GM18873 (cell line): ENCODE measurements at regions not wholly inside any gene's neighbourhood (a gene's known extent, or its start where the extent isn't known, plus 50 kb on each side); places are given as distances from the start of the nearest gene placed in this dataset.
"Not testable (repeated sequence)": the region's sequence is repeated elsewhere in the genome, so short reads cannot be mapped to it uniquely, and the experiment has no call there.

Experiments
- ATAC-seq: cut with Tn5 transposase; IDR thresholded peaks from one replicate; pipeline ENCODE4 v1.9.1; 2021; ENCODE audit warnings: mild to moderate bottlenecking, moderate library complexity, moderate number of reproducible peaks; ENCODE audit not compliant: unreplicated experiment, low FRiP score

DNA sequence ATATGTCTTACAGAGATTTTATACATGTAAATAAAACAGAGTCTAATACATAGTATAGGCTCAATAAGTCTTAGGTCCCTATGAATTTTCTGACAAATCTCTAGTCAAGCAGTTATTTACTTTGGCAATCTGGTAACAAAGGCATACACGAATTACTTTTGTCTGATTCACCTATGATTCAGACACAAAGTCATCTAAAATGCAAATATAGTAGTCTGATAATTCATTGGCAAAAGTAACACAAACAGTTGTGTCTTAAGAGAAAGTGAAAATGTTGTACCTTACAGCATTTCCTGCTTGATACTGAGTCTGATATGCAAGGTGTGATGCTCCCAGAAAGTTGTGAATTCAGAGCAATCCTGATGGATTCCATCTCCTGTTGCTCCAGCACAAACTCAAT lies 209.4 kb upstream of the PRSS1 start:
- no peak for ATAC-seq

DNA sequence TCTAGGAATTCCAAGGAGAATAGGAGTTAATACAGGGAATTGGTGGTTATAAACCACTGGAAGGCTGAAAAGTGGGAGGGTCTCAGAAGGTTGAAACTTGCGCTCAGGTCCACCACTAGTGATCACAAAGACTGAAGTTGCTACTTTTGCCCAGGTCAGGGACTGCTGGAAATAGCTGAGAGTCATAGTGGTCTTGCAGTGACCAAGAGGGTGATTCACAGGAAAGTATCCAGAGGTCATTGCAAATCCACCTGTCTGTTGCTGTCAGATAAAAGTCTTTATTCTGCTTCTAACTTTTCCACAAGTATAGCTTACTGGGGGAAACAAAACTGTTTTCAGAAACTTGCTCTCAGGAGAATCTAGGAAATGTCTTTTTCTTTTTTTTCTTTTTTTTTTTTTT lies 211.5 kb upstream of the PRSS1 start:
- no peak for ATAC-seq

DNA sequence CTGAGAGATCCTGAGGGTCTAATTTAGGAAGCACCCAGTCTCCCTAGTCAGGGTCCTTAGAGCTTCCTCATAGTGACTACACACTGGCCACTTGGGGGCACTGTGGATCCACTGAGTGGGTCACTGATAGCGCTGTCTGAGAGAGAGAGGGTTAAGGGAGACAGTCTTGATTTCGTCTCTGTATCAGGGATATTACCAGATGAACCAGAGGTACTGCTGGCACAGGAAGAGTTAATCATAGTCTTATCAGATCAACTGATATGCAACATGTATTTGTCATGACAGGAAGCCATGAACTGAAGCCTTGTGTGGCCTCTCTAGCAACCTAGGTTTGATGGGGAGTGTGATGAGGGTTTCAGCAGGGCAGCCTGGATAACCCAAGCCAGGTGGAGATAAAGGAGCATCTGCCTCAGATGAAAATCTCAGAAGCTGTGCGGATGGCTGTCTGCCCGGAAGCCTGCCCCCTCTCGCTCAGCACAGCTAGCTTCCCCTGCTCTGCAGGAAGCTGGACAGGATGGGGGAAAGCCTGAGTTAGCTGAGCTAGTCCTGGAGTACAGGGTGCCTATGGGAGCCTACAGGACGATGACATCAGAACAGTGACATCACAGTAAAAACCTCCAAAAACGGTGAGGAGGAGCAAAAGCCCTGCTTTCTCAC lies 214.0 kb upstream of the PRSS1 start:
- ATAC-seq: peak; percentile 89

DNA sequence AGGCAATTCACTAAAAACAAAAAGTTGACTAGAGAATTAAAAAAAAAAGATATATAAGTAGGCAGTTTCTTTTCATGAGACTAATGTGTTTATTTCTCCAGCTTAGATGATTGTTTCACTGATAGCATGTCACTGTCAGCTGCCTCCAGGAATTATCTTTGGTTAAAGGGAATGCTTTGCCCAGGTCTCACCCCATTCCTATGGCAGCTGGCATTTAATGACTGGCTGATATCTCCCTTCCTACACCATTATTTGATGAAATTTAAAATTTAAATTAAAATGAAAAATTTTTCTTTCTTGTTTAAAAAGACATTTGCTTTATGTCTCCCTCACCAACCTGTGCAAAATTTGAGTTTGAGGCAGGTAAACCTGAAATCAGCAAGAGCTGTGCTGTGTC lies 214.5 kb upstream of the PRSS1 start:
- no peak for ATAC-seq

DNA sequence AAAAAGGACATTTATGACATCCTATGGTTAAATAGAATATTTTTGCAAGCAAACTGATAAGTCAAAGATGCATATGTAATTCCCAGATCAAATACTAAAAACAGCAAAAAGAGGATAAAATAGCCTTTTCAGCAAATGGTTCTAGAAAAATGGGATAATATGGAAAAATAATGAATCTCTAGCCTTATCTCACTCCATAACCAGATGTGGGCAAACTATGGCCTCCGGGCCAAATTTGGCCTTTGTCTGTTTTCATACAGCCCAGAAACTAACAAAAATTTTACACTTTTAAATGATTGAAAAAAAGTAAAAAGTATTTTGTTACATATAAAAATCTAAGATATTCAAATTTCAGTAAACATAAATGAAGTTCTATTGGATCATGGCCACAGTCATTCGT lies 215.4 kb upstream of the PRSS1 start:
- no peak for ATAC-seq

DNA sequence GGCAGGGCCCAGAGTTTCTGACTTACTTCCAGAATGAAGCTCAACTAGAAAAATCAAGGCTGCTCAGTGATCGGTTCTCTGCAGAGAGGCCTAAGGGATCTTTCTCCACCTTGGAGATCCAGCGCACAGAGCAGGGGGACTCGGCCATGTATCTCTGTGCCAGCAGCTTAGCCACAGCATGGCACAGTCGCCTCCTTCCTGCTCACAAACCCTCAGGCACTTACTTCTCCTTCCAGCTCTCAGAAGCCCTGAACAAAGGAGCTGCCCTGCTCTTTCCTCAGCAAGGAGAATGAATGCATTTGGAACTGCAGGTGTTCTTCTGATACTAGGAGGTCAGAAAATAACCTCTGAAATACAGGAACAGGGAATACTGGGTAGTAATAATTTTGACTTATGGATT lies 219.7 kb upstream of the PRSS1 start:
- ATAC-seq: no peak

DNA sequence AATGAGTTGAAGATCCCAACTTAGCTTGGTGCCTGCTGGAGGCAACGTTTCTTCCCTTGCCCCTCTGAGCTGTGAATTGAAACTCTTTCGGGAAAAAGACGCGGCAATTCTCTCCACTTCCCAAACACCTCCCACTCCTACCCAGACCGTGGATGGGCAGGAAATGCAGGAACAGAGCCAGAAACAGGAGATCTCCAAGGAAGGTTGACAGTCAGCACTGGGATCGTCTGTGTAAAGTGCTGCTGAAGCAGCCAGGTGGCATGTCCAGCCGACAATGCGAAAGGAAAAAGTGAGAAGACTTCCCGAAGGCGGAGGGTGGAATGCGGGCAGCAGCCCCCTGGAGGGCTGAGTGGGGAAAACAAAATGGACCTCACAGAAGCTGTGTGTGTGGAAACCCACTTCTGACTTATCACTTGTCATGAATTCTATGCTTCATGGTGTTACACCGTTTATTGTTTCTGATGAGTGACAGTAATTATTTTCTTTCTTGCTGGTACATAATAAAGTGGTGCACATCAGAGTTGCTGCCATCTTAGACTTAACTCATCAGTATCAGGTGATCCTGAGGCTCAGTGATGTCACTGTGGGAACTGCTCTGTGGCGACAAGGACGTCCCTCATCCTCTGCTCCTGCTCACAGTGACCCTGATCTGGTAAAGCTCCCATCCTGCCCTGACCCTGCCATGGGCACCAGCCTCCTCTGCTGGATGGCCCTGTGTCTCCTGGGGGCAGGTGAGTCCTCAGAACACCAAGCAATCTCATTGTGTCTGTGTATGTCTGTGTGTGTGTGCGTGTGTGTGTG lies 220.5 kb upstream of the PRSS1 start:
- ATAC-seq: no peak

DNA sequence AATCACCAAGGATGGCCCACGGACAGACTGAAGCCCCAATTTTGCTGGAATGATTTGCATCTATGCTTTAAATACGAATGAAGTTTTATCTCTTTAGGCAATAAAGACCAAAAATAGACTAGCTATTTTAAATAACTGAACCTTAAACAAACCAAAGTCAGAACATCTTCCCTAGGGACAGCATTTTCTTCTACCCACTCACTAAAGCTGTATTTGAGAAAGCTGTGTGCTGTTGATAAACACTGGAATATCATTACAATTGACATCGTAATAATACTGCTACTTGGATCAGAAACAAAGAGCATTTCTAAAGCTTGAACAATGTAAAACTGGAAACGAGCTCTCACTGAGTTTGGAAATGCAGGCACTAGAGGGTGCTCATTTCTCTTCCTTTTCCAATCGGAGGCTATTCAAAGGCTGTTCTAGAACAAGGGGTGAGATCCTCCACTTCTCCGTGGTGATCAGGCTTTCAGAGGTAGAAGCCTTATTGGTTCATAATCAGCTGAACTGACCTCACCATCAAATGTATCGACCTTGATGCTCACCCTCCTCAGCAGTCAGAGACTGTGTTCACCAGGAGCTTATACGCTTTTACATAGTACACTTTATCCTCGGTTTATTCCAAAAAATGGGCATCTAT lies 225.3 kb upstream of the PRSS1 start:
- no peak for ATAC-seq

DNA sequence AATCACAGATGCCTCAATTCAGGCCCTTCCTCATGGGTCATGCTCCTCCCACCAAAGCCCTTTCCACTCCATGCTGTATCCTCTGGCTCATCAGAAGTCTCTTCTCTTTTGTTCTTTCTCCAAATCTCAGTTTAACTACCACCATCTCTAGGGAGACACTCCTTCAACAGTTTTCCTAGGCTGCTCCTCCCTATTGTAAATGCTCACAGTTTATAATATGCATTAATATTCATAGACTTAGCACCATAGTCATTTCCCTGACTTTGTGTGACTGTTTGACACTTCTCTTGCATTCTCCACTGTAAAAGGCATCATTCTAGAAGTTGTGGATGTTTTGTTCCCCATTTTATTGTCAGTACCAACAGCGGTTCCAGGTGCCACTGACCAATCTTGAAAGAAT lies 226.5 kb upstream of the PRSS1 start:
- no peak for ATAC-seq

DNA sequence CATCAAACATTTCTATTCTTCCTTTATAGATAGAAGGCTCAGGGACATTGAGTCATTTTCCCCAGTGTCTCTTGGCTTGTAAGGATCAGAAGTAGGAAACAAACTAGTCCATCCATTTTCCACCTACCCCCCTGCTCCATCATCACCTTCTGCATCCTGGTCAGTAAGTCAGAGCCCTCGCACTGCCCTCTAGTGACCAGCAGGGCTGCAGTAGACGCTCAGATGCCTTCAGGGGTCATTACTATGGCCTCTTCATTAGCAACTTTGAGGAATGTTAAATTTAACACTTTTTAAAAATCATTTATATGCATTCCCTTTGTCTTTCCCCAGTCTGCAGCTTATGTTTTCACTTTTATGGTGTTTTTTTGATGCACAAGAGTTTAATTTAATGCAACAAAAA lies 228.4 kb upstream of the PRSS1 start:
- not testable (repeated sequence) for ATAC-seq

DNA sequence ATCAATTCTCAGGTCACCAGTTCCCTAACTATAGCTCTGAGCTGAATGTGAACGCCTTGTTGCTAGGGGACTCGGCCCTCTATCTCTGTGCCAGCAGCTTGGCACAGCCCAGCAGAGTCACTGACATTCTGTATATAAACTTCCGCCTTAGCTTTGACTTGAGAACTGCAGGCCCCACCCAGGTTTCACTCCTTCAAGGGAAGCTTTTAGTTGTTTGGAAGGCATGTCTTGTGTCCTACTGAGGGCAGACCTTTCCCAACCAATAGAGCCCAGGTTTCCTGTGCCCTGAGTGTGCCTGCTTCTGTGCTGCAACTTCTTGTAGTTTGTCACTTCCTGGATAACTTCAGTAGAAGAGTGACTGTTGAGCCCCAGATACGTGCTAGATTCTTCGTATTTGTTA lies 228.8 kb upstream of the PRSS1 start:
- not testable (repeated sequence) for ATAC-seq

DNA sequence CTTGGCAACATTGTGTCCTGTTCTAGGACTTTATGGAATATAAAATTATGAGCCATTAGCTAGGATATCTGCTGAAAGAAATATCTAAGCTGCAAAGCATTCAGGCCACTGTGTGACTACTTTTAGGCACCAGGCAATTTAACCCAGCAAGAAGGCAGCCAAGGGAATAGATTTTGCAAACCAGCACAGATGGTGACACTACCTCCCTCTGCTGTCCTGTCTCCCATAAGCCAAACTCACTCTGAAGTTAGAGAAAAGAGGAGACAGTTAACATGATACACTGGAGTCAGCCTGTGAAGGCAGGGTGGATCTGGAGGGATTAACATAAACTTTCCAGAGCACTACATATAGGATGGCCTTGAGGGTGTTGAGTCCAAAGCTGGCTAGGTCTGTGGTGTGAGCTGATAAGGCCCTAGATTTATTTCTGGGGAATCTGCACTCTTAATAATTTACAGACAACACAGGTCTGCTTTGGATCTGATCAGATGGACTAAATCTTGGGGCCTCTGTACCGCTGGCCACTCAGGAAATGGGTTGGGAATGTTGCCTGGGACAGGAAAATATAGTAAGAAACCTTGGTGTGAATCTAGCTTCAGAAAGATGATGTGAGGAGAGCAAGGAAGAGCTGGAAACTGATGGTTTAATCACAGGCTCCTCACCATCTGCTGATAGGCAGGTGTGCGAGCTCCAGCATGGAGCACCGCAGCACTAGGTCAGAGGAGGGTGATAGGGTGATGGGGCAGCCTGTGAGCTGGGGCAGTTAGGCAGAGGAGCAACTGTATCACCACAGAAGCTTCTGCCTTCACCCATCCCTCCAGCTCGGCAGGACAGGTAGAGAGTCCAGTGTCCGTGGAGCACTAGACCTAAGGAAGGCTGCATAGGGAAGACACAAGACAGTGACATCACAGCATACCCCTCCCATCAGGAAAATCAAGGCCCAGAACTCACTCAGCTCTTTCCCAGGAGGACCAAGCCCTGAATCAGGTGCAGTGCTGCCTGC lies 229.9 kb upstream of the PRSS1 start:
- no peak for ATAC-seq

DNA sequence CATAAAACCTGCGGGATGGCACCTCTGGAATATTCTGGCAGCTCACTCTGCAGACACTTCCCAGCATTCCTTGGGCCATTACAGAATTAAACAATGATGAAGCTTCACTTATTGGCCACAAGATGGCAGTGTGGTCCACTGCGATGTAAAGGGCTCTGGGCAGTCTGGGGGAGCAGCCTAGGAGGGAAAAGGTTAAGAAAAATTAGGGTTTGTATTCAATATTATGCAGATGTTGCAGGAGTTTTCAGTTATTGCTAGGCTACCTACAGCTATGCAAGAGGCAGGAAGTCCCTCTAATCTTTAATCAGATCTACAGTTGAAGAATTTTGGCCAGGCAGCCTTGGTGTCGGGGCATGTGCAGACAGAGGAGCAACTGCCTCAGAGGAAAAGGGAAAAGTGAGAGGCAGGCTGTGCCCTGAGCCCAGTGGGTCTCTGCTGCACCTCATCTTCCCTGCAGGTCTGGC lies 233.2 kb upstream of the PRSS1 start:
- peak; percentile 85 for ATAC-seq

DNA sequence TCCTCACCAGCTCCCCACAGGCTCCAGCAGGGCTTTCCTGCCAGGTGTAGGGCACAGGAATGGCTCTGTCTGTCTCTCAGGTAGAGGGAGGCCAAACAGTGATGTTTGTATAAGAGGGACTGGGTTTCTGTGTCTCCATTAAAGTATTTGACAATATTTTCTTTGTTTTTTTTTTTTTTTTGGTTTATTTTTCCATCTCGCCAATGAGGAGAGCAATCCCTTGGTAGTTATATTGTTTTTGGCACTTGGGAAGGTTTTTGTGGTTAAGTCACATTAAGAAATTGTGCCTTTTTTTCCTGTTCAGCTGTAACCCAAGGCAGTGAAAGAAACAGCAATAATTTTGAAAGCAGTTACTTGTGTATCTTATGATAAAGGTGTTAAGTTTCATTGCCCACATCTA lies 234.6 kb upstream of the PRSS1 start:
- ATAC-seq: not testable (repeated sequence)

DNA sequence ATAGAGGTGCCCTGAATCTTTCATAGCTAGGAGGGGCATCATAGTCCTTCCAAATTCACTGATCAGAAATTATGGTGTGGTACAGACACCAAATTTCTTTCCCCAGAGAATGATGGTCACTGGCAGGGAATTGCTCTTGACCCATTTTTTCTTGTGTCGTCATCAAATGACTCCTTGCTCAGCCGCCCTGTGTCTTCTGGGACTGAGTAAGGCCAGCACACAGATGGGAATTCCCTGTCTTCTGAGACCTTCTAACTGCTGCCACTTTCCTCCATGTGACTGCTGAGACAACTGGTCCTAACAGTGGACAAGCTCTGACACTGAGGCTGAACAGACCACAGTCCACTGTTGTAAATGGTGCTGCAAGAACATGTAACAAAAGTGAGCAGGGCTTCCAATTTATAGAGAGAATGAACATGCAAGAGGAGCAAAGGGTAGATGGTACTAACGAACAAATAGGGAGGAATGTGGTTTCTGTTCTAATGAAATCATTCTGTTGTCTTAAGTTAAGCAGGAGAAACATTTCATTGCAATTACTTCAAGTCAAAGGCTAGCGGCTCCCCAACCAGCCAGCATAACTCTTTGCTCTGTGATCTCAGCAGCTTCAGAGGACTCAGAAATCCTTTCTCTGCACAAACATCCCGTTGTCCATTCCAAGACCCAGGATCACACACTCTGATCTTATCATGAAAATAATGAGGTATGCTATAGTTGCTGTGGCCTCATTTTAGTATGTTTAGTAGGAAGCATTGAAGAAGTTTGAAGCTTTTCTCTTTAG lies 235.9 kb upstream of the PRSS1 start:
- no peak for ATAC-seq

DNA sequence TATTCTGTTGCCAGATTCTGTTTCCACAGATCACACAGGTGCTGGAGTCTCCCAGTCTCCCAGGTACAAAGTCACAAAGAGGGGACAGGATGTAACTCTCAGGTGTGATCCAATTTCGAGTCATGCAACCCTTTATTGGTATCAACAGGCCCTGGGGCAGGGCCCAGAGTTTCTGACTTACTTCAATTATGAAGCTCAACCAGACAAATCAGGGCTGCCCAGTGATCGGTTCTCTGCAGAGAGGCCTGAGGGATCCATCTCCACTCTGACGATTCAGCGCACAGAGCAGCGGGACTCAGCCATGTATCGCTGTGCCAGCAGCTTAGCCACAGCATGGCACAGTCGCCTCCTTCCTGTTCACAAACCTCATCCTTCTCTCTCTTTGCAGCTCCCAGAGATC lies 237.5 kb upstream of the PRSS1 start:
- no peak for ATAC-seq

DNA sequence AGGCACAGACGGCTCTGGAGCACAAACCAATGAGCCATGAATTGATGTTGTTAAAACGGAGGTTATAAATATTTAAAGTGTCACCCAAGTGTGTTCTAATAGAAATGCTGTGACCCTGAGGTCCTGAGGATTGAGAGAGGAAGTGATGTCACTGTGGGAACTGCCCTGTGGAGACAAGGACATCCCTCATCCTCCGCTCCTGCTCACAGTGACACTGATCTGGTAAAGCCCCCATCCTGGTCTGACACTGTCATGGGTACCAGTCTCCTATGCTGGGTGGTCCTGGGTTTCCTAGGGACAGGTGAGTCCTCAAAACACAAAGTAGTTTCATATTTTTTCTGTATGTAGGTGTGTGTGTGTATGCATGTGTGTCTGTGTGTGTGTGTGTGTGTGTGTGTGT lies 237.9 kb upstream of the PRSS1 start:
- no peak for ATAC-seq

DNA sequence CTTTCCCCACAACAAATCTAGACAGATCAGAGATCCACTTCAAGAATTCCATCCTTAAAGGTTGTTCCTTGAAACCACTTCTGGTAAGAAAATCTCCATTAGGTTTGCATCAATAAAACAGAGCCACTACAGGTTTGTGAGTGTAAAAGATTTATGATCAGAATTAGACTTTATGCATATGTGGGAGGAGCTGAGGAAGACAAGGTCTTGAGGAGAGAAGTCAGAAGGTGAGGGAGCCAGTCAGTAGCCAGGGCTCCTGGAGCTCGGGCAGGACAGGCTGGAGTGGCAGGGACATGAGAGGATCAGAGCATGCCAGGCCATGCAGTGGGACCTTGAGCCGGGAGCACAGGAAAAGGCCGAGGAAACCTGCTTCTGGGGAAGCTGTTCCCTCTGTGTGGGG lies 240.0 kb upstream of the PRSS1 start:
- not testable (repeated sequence) for ATAC-seq

DNA sequence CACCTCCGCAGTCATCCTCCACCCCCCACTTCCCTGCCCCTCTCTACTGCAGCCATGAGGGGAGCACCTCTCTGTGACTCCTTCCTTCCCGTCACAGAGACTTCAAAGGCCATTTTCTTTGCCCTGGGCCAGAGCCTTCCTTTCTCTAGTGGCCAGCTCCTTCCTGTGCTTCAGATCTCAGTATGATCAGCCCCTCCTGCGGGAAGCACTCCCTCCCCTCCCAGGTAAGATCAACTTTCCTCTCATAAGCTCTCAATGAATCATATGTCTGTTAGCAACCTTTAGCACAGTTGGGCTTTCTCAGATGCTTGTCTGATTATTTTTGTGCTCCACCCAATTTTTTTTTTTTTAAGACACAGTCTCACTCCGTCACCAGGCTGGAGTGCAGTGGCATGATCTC lies 241.0 kb upstream of the PRSS1 start:
- no peak for ATAC-seq

DNA sequence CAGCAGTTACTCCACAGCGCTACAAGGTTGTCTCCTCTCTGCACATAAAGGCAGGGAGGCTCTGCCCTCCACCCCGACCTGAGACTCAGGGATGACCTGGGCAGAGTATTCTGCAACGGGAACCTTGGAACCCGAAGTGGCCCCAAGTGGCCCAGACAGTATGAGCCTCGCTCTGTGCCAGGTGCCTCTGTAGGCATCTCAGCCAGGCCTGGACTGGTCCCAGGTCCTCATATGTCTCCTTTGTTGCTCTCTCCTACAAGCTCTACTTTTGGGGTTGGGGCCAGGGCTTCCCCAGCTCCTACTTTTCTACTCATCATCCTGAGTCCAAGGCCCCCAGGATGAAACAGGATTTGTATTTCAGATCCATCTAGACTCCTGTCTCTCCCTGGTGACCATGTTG lies 241.5 kb upstream of the PRSS1 start:
- ATAC-seq: no peak
